ENCODE measurements at regions not wholly inside any gene's neighbourhood (a gene's known extent, or its start where the extent isn't known, plus 50 kb on each side); places are given as distances from the start of the nearest gene placed in this dataset.

GRCh38 chr14:52166822-52167221 lies 98.0 kb upstream of the NID2 start:
- no CpG with 5 or more reads among the region's 11 CpGs for WGBS (ENCODE audit: low lambda C conversion rate)
- TF ChIP-seq USF2 (IDR thresholded peaks at IDR 0.05; ENCODE audit: borderline replicate concordance, low read depth, low read length) (no peak), ZBTB33 (IDR thresholded peaks at IDR 0.05; ENCODE audit: borderline replicate concordance, low read depth) (no peak)
- CTCF ChIA-PET, result no interaction called here

GRCh38 chr14:52155651-52156213 lies 86.9 kb upstream of the NID2 start:
- H3K36me3 ChIP-seq (replicated peaks in 1 of 2; ENCODE audit: control insufficient read depth in 1 of 2, insufficient read depth in 2 of 2, low read length in 1 of 2), result no peaks in the 10 kb centered on the region
- H3K9me3 ChIP-seq, result no peaks in the 10 kb centered on the region
- H3K4me2 ChIP-seq, result no peak overlapping the region
- POLR2A ChIA-PET, result no interaction called here
- WGBS (ENCODE audit: low lambda C conversion rate), result 72% methylated on average over 19 of the region's 24 CpGs
- TF ChIP-seq POLR2AphosphoS5 (IDR thresholded peaks at IDR 0.05; ENCODE audit: low read depth, low read length) (no peak), TAF1 (IDR thresholded peaks at IDR 0.05; ENCODE audit: borderline replicate concordance, low read depth, low read length) (no peak), TCF12 (IDR thresholded peaks at IDR 0.05) (no peak), EZH2phosphoT487 (IDR thresholded peaks at IDR 0.05; ENCODE audit: borderline replicate concordance, low read depth) (no peak), MXI1 (IDR thresholded peaks at IDR 0.05; ENCODE audit: low read depth, low read length) (no peak), ELF1 (IDR thresholded peaks at IDR 0.05) (no peak), CTCF (IDR thresholded peaks at IDR 0.05) (no peak), MAX (IDR thresholded peaks at IDR 0.05; ENCODE audit: low read depth) (no peak), SMC3 (IDR thresholded peaks at IDR 0.05; ENCODE audit: low read depth, low read length) (no peak), EP300 (IDR thresholded peaks at IDR 0.05; ENCODE audit: borderline replicate concordance in 1 of 2, low read depth in 1 of 2, low read length in 1 of 2) (no peak), FOSL2 (IDR thresholded peaks at IDR 0.05; ENCODE audit: borderline replicate concordance, low read depth) (no peak), TEAD4 (IDR thresholded peaks at IDR 0.05; ENCODE audit: borderline replicate concordance, insufficient read depth) (no peak), ZBTB33 (IDR thresholded peaks at IDR 0.05; ENCODE audit: borderline replicate concordance, low read depth) (no peak), YY1 (IDR thresholded peaks at IDR 0.05; ENCODE audit: low read depth) (no peak), GABPA (IDR thresholded peaks at IDR 0.05; ENCODE audit: low read depth) (no peak), RAD21 (IDR thresholded peaks at IDR 0.05; ENCODE audit: low read length) (no peak), CHD2 (IDR thresholded peaks at IDR 0.05; ENCODE audit: low read length, partially characterized antibody) (no peak), FOXM1 (IDR thresholded peaks at IDR 0.05; ENCODE audit: low read depth) (no peak)
- H3K4me1 ChIP-seq (ENCODE audit: control insufficient read depth in 1 of 2, insufficient read depth in 2 of 2, low read depth in 1 of 2, low read length in 1 of 2), result no peaks in the 10 kb centered on the region
- H2AFZ ChIP-seq (ENCODE audit: low read depth), result no peak overlapping the region
- no peaks in the 10 kb centered on the region for H3K79me2 ChIP-seq (ENCODE audit: insufficient read depth)
- CTCF ChIA-PET, result no interaction called here
- no peaks in the 10 kb centered on the region for H4K20me1 ChIP-seq (ENCODE audit: insufficient read depth)
- no peaks in the 10 kb centered on the region; the same call in 1 of the 2 replicates for H3K27me3 ChIP-seq (ENCODE audit: insufficient read depth)
- H3K4me3 ChIP-seq (ENCODE audit: low read depth in 2 of 2, low read length in 1 of 2), result no peak overlapping the region
- no peak overlapping the region for H3K27ac ChIP-seq (ENCODE audit: low read depth in 2 of 2, low read length in 1 of 2)
- DNase-seq, result no peak
- no peaks in the 10 kb centered on the region for H3K9me2 ChIP-seq
- H3K9ac ChIP-seq, result no peak overlapping the region
- no peaks in the 10 kb centered on the region for H3F3A ChIP-seq (replicated peaks; ENCODE audit: insufficient read depth)

More at GRCh38 chr14:52166822-52167221, 98.0 kb upstream of the NID2 start:
- Histone ChIP-seq H3K4me3 (ENCODE audit: low read depth in 2 of 2, low read length in 1 of 2) (no peak overlapping the region), H3K4me2 (no peak overlapping the region), H3K27ac (ENCODE audit: low read depth in 2 of 2, low read length in 1 of 2) (no peak overlapping the region), H3K27me3 (ENCODE audit: insufficient read depth) (no peaks in the 10 kb centered on the region), H3K4me1 (ENCODE audit: control insufficient read depth in 1 of 2, insufficient read depth in 2 of 2, low read depth in 1 of 2, low read length in 1 of 2) (no peaks in the 10 kb centered on the region), H4K20me1 (ENCODE audit: insufficient read depth) (no peaks in the 10 kb centered on the region), H3K36me3 (replicated peaks in 1 of 2; ENCODE audit: control insufficient read depth in 1 of 2, insufficient read depth in 2 of 2, low read length in 1 of 2) (no peaks in the 10 kb centered on the region), H3K9ac (no peak overlapping the region), H3K9me2 (no peaks in the 10 kb centered on the region), H3K9me3 (no peaks in the 10 kb centered on the region), H3F3A (replicated peaks; ENCODE audit: insufficient read depth) (no peaks in the 10 kb centered on the region), H2AFZ (ENCODE audit: low read depth) (no peak overlapping the region), H3K79me2 (ENCODE audit: insufficient read depth) (no peaks in the 10 kb centered on the region)
- POLR2A ChIA-PET, result interaction anchor here (0.8 kb wide), 1 partner anchor 11 kb away, joined by 3 read pairs; no protein-coding TSS in a partner anchor
- no peak for DNase-seq
